Dermis microvascular lymphatic vessel endothelial cell (primary cell): ENCODE measurements at regions not wholly inside any gene's neighbourhood (a gene's known extent, or its start where the extent isn't known, plus 50 kb on each side); places are given as distances from the start of the nearest gene placed in this dataset.
"Not testable (repeated sequence)": the region's sequence is repeated elsewhere in the genome, so short reads cannot be mapped to it uniquely, and the experiment has no call there.

Experiments used
- DNase-seq, 2 donors: peaks; one replicate each; pipeline versions ENCODE4 v3.0.0 to v3.0.0-alpha.2; 2010; ENCODE audit warnings: low read depth in 2 of 2

DNA sequence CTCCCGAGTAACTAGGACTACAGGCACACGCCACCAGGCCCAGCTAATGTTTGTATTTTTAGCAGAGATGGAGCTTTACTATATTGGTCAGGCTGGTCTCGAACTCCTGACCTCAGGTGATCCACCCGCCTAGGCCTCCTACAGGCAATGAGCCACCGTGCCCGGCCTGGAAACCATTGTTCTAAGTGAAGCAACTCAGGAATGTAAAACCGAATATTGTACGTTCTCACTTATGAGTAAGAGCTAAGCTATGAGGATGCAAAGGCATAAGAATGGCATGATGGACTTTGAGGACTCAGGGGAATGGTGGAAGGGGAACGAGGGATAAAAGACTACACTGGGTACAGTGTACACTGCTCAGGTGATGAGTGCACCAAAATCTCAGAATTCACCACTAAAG lies 235.1 kb upstream of the AUTS2 start:
- DNase-seq, result no peak

DNA sequence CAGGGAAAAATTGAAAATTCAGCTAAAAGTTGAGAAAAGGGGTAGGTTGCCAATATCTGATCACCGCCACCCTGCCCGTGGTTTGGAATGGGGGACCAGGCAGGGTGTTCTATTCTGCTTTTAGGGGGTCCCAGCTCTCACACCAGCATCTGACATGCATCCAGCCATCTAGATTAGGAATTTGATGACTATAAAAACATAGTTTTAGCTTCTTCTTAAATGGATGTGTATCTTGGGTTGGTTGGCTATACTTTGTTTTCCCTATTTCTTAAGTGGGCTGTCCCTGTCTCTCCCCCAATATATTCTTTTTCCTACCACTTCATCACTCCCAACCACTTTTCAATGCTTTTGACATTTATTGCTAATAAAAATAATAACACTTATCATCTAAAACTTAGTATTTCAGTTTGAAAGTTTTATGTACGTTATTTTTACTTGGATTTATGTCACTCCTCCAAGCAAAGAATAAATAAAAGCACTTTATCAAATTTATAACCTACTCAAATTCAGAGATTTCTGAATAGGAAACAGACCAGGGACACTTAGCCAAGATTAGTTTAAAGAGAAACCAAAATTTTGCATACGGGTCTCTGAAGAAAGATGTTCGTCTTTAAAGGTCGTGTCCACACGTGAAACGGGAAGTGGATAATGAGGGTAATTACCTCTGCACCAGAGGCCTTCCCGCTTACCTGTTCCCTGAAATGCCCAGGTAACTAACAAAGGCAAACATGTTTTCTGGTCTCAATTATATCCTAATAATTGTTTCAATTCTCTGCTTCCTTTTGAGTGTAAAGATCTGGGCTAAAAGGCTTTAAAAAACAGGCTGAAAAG lies 233.2 kb upstream of the AUTS2 start:
- DNase-seq, result no peak

DNA sequence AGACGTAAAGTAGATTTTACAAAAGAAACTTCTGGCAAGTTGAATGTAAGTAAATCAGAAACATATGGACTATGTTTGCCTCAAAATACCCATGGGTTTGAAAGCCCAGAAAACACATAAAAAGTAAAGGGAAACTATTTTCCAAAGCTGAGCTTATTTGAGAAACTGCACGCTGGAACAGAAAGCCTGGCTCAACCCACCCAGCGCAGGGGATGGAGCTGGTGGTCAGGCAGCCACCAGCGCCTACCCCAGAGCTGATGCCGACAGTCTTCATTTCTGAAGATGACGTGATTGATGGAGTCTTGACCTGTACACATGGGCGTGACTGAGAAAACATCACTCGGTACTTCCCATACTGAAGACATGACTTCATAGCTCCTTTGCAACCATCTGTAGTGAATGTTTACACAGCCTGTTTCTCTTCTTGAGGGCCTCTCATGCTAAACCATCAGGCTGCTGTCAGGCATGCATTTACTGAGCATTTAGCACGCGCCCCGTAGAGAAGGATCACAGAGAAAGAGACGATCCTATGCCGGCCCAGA lies 232.6 kb upstream of the AUTS2 start:
- no peak for DNase-seq

DNA sequence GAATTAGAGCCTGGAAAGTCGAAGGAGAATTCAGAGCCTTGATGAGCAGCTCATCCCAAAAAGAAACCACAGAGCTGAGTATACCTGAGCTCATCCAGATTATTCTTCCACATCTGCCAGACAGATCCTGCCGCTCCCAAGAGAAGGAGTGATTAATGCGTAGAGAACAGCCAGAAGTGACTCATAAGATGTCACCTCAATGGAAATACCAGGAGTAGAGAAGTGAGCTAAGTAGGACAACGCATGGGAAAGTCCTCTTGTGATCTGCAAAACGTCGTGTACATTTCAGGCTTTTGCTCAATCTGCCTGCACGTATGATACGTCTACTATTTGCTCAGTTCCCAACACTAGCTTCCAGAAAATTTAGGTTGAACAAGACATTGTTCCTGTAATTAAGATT lies 230.5 kb upstream of the AUTS2 start:
- no peak for DNase-seq

DNA sequence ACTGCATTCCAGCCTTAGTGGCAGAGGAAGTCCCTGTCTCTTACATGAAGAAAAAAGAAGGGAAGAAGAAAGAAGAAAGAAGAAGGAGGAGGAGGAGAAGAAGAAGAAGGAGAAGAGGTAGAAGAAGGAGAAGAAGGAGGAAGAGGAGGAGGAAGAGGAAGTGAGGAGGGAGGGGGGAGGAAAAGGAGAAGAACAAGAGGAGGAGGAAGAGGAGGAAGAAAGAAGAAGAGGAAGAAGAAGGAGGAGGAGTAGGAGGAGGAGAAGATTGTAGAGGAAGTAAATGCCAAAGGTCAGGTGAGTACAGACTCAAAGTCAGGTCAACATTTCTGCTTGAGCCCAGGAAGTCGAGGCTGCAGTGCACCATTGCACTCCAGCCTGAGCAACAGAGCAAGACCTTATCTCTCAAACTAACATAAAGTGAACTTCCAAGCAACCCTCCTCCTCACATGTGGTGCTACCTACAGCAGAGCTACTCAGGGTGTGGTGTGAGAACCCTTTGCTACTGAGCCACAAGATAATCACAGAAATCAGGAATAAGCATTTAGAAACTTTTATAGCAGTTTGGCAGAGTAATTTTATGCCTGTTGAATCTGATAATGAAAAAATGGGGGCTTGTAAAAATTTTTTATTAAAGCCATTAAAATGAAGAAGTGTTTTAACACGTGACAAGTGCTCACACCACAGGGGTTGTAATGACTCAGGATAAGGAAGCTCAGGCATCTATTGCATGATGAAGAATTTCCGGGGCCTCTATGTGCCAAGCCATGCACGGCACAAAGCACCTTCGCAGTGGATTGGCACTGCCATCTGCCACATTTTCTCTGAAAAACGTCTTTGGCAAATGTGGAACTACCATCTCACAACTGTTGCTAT lies 224.9 kb upstream of the AUTS2 start:
- DNase-seq, result no peak

DNA sequence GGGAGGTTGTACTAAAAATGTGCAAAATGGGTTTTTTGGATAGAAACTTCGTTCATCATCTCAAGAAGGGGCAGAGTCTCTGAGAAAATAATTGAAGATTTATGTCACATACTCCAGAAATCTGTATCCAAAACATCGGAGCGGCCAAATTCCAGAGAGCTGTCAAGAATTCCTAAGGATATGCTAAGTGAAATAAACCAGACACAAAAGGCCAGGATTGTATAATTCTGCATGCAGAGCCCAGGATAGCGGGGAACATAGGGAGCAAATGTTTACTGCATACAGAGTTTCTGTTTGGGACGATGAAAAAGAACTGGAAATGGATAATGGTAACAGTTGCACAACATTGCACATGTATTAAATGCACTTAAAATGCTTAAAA lies 224.2 kb upstream of the AUTS2 start:
- DNase-seq, result no peak

DNA sequence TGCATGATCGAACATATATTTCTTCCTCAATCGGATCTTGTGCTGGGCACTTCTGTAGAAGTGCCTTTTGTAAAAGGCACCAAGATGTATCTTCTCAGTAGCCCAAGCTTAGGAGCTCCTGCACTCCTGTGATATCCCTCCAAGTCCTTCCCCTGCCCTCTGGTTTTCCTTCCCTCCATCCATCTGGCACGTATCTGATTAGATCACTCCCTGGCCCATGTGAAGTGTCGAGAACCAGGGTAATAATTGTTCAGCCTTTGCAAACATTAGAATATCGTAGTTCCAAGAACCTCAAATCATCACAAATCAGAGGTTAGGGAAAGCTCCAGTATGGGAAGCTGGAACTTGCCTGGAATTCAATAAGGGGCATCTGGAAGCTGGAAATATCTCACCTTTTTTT lies 221.1 kb upstream of the AUTS2 start:
- DNase-seq, result no peak

DNA sequence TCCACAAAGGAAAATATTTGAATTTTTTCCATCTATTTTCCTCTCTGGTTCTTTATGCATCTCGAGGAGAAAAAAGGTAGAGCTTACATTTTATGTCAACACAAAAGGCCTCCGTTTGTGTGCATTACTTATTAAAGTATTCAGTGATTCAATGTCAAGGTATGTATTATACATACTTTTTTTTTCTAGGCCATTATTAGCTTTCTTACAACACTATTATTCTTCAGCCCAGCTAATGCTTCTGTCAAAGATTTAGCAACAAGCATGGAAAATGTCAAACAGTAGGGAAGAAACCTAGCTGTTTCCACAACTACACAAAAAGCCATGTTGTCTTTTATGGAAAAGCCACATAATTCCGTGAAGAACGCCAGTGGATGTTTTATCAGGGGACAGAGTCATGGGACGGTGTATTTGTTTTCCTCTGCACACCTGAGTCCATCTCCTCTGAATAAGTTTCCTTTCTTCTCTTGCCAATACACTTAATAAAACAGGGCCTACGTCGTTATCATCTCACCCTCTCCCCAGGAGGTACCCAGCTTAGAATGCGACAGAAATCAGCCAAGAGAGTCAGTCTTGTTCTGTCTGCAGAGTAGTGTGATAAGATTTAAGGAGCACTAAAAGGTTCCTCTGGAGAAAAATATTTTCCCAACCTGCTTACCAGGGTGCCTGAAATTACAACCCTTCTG lies 209.7 kb upstream of the AUTS2 start:
- DNase-seq, result no peak

DNA sequence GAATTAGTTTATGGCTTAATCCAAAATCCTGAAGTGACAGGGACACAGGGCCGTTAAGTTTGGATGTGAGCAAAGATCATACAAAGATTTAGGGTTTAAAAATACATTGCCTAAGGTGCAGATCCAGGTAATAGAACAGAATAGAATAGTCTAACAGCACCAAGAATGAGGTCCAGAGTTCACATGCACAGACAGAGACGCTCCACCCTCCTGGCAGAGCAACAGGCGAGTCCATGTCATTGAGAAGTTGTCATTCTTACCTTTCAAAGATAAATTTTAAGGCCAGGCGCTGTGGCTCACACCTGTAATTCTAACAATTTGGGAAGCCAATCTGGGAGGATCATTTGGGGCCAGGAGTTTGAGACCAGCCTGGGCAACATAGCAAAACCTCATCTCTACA lies 209.1 kb upstream of the AUTS2 start:
- no peak for DNase-seq

DNA sequence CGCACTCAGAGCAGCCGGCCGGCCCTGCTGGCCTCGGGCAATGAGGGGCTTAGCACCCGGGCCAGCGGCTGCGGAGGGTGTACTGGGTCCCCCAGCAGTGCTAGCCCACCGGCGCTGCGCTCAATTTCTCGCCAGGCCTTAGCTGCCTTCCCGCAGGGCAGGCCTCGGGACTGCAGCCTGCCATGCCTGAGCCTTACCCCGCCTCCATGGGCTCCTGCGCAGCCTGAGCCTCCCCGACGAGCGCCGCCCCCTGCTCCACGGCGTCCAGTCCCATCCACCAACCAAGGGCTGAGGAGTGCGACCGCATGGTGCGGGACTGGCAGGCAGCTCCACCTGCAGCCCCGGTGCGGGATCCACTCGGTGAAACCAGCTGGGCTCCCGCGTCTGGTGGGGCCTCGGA lies 204.4 kb upstream of the AUTS2 start:
- DNase-seq, result not testable (repeated sequence)

DNA sequence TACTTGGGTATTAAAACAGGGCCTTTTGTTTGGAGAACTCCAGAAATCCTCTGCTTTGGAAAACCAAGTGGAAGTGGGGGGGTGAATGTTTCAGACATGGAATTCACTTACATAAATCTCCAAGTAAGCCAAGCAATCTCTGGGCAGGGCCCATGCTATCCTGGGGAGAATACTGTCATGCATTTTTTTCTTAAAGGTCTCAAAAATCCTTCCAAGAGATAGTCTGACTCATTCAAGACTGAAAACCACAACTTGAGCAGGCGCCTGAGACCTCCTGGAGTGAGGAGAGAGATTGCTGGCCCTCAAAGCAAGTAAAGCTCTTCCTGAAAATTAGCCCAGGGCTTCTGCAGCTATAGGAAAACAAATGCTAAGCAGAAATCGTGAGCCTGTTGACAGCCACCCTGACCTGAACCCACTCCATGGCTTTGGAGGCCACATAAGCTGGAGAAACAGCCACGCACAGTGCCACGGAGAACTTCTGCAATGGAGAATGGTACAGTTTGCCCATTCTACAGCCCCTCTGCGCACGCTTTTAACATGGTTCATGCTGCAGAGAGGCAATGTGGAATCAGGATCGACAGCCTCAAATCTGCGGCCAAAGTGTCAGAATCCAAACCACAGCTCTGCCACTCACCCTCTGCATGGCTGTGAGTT lies 203.1 kb upstream of the AUTS2 start:
- DNase-seq, result no peak

DNA sequence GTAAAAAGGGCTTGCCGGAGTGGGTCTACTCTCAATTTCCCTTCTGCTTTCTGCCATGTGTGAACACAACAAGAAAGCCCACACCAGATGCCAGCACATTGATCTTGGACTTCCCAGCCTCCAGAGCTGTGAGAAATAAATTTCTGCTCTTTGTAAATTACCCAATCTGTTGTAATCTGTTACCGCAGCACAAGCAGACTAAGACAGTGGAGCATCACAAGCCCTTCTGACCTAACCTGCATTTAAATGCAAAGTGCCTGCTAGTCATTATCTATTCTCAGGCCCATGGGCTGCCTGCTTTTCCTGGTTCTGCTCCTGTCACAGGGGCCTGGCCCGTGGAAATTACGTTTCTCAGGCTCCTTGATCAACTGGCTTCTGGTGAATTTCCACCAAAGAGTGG lies 199.3 kb upstream of the AUTS2 start:
- no peak for DNase-seq

DNA sequence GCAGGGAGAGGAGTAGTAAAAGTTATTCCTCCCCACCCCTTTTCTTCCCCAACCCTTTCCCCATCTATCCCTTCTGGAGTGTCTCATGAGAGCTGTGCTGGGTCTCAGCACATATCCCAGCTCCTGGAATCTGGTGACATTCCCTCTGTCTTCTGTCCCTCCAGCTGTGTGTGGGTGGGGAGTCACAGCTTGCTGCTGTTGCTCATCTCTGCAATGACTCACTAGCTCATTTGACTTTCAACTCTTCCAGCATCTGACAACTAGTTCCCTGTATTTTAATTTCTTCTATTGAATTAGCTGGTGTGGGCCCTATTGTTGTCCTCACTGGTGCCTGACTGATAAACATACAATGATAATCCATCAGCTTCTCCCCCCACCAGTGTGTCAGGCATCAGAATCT lies 198.9 kb upstream of the AUTS2 start:
- DNase-seq, result no peak

DNA sequence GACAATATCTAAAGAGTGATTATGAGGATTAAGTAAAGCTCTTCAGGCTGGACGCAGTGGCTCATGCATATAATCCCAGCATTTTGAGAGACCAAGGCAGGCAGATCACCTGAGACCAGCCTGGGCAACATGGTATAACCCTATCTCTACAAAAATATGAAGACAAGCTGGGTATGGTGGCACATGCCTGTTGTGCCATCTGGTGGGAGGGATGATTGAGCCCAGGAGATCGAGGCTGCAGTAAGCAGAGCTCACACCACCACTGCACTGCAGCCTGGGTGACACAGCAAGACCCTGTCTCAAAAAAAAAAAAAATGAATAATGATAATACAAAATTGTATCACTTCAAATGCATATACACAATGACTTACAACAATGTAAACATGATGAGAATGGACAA lies 195.6 kb upstream of the AUTS2 start:
- DNase-seq, result no peak

DNA sequence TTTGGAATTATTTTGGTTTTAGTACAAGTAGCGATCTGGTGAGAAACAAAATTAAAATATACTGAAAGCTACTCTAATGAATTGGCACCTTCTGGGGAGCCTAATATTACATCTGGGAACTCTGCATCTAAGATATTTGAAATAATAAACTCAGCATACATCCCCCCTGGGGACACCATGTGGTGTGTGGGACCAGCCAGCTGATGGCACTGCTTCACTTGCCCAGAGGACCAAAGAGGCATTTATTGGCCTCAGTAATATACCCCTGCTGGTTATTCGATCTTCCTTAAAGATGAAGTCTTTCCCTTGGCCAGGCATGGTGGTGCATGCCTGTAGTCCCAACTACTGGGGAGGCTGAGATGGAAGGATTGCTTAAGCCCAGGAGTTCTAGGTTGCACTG lies 195.1 kb upstream of the AUTS2 start:
- DNase-seq, result no peak

DNA sequence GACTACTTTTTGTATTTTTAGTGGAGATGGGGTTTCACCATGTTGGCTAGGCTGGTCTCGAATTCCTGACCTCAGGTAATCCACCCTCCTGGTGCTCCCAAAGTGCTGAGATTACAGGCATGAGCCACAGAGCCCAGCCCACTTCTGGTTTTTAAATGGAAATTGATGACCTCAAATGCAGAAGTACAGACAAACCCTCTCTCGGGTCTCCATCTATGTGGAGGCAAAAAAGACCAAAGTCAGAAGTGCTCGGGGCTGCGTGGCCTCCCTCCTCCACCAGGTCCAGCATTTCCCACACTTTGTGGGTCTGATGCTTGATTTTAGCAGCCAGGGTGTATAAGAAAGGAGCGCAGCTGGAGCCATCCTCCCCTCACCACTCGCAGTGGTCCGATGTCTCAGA lies 187.3 kb upstream of the AUTS2 start:
- DNase-seq, result no peak

DNA sequence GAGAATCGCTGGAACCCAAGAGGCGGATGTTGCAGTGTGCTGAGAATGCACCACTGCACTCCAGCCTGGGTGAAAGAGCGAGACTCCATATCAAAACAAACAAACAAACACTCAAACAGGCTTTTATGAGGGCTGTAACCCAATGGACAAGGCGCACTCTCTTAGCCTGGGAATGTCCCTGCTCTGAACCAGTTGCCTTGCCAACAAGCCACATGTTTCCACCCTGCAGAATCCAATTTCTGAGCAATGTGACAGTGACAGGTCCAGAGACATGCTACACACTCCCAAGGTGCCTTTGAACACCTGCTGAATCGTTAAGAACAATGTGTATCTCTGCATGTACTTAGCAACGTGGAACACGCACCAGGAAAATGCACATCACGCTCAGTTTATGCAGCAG lies 186.8 kb upstream of the AUTS2 start:
- DNase-seq, result no peak

DNA sequence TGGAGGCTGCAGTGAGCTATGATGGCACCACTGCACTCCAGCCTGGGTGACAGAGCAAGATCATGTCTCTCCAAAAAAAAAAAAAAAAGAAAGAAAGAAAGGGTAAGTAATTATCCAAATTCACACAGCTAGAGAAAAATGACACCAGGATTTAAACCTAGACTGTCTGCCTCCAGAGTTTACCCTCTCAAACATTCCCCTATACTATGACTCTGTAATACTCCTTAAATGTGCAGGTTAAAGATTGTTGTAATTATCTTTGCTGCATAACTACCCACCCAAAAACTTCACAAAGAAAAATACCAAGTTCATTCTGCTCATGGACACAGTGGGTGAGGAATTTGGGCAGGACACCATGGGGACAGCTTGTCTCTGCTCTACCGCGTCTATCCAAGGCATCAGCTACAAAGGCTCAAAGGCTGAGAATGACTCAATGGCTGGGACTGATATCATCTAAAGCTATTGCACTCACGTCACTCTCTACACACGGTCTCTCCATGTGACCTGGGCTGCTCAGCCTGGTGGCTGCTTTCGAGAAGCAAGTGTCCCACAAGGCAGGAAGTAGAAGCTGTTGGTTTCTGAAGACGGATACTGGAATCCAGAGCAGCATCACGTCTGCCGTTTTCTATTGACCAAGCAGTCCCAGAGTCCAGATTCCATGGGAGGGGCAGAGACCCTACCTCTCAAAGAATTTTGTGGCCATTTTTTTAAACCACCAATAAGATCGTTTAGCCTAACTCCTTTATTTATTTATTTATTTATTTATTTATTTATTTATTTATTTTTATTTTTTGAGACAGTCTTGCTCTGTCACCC lies 185.7 kb upstream of the AUTS2 start:
- no peak for DNase-seq

DNA sequence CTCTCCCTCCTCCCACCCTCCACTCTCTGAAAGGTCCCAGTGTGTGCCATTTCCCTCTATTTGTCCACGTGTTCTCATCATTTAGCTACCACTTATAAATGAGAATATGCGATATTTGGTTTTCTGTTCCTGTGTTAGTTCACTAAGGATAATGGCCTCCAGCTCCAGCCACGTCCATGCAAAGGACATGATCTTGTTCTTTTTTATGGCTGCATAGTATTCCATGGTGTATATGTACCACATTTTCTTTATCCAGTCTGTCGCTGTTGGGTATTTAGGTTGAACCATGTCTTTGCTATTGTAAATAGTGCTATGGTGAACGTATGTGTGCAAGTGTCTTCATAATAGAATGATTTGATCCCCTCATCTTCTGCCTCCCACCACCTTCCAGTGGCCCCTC lies 183.7 kb upstream of the AUTS2 start:
- DNase-seq, result no peak

DNA sequence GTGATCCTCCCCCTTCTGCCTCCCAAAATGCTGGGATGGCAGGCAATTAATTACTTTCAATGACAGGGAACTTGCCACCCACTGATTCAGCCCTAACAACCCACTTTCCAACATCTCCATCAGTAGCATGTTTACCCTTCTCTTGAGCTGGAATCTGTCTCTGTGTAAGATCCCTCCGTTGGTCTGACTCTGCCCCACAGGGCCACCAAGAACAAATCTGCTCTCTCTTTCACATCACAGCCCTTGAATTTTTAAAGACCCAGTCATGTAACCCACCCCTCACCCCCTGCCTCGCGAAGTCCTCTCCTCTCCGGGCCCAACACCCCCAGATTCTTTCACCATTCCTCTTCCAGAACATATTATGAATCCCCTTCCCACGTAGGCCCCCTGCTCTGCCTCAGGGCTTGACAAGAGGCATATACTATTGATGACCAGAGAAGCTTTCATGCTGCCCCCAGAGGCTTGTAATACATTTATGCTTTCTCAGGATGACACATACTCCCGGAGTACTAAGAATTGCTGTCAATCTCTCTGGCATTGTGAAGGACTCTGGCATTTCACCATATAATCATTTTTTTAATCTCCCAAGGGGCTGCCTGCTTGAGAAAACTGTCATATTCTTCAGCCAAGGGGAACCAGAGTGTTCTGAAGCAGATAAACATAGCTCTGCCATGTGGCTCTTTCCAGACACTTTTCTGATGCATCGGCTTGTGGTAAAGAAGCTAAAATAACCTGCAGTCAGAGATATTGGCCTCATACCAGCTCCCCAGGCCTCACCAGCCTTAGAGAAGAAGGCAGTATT lies 179.2 kb upstream of the AUTS2 start:
- DNase-seq, result no peak
